HepG2 (cell line): ENCODE measurements at regions not wholly inside any gene's neighbourhood (a gene's known extent, or its start where the extent isn't known, plus 50 kb on each side); places are given as distances from the start of the nearest gene placed in this dataset.

Experiments used
- BCL3 ChIP-seq: sonication (generic); formaldehyde crosslinking; IDR thresholded peaks from 2 replicates; pipeline ENCODE4 v1.5.1; 2020; ENCODE audit warnings: mild to moderate bottlenecking, missing genetic modification reagents, moderate library complexity
- DNMT3B ChIP-seq: conservative IDR thresholded peaks from 2 replicates; pipeline ENCODE4 v1.6.1; 2016; ENCODE audit warnings: missing biosample characterization, control low read depth
- ETV5 ChIP-seq: IDR thresholded peaks from 2 replicates; pipeline ENCODE4 v1.6.1; 2018; ENCODE audit warnings: missing biosample characterization, missing genetic modification reagents, inconsistent platforms, borderline replicate concordance
- NAIF1 ChIP-seq: sonication (generic); formaldehyde crosslinking; IDR thresholded peaks from 2 replicates; pipeline ENCODE4 v1.5.0; 2020; ENCODE audit warnings: mild to moderate bottlenecking, missing genetic modification reagents, borderline replicate concordance
- RFX3 ChIP-seq: IDR thresholded peaks from 2 replicates; pipeline ENCODE4 v1.6.1; 2016; ENCODE audit warnings: missing biosample characterization, missing genetic modification reagents
- SNRNP70 ChIP-seq: fragments of 200-400 bp; formaldehyde crosslinking; IDR thresholded peaks from 2 replicates; pipeline ENCODE4 v1.6.1; 2017; ENCODE audit warnings: mild to moderate bottlenecking, low read depth, low read length, moderate library complexity
- ZBTB3 ChIP-seq: sonication (generic); formaldehyde crosslinking; IDR thresholded peaks from 2 replicates; pipeline ENCODE4 v1.4.0; 2020; ENCODE audit warnings: low read depth, mild to moderate bottlenecking, moderate library complexity, missing genetic modification reagents, borderline replicate concordance
- ZBTB7A ChIP-seq: sonication (generic); formaldehyde crosslinking; IDR thresholded peaks from 2 replicates; pipeline ENCODE4 v1.8.0; 2022; ENCODE audit warnings: mild to moderate bottlenecking, missing genetic modification reagents
- ZFAT ChIP-seq: sonication (generic); formaldehyde crosslinking; conservative IDR thresholded peaks from 2 replicates; pipeline ENCODE4 v1.8.1; 2023; ENCODE audit warnings: missing genetic modification reagents, inconsistent platforms
- ZNF33B ChIP-seq: sonication (generic); formaldehyde crosslinking; IDR thresholded peaks from 2 replicates; pipeline ENCODE4 v1.5.1; 2020; ENCODE audit warnings: mild to moderate bottlenecking, missing genetic modification reagents
- TF ChIP-seq, protein P1 (sequence below), 2 experiments: sonication (generic) in 1 of 2; formaldehyde crosslinking in 1 of 2; IDR thresholded peaks; 2 replicates each; pipeline versions ENCODE4 v1.4.0 to v1.6.1; 2016 to 2020; ENCODE audit warnings: borderline replicate concordance in 1 of 2, low read depth in 1 of 2, mild to moderate bottlenecking in 1 of 2, missing genetic modification reagents in 1 of 2
- TF ChIP-seq, protein P2 (sequence below): IDR thresholded peaks from 2 replicates; pipeline ENCODE4 v1.6.1; 2018; ENCODE audit warnings: missing genetic modification reagents
- TF ChIP-seq, protein P3 (sequence below): sonication (generic); formaldehyde crosslinking; IDR thresholded peaks from one replicate; pipeline ENCODE4 v1.5.1; 2020; ENCODE audit warnings: mild to moderate bottlenecking, missing genetic modification reagents; ENCODE audit errors: not compliant biosample characterization

DNA sequence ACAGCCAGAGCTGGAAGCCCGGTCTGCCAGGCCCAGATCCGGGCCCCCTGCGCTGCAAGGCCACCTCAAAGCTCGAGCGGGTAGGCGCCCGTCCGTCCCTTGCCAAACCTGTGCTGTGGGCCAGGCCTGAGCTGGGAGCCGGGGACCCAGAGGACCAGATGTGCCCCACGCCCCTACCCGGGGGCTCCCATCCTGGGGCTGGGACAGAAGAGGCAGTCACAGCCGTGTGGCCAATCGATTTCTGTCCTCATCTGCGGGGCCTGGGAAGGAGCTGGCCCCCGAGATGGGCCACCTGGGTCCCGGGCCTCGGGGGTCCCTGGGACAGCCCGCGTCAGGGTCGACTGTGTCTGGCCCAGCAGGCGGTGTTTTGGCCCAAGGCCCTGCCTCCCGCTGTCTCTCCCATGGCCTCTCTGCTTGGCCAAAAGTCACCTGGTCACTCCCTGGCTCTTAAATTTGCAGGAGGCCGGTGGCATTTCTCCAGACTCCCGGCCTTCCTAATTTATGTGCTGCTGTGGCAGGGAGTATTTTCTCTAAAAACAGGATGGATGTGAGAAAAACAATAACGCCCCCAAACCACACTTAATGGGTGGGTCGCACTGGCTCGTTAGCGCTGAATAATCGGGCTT, 63.8 kb downstream of the UNCX start (continued):
- TF ChIP-seq, protein P1, sequence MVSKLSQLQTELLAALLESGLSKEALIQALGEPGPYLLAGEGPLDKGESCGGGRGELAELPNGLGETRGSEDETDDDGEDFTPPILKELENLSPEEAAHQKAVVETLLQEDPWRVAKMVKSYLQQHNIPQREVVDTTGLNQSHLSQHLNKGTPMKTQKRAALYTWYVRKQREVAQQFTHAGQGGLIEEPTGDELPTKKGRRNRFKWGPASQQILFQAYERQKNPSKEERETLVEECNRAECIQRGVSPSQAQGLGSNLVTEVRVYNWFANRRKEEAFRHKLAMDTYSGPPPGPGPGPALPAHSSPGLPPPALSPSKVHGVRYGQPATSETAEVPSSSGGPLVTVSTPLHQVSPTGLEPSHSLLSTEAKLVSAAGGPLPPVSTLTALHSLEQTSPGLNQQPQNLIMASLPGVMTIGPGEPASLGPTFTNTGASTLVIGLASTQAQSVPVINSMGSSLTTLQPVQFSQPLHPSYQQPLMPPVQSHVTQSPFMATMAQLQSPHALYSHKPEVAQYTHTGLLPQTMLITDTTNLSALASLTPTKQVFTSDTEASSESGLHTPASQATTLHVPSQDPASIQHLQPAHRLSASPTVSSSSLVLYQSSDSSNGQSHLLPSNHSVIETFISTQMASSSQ (IDR thresholded peaks at IDR 0.05; ENCODE audit: low read depth), result no peak
- TF ChIP-seq, protein P1 (CRISPR knock-in tag; IDR thresholded peaks at IDR 0.05; ENCODE audit: borderline replicate concordance), result no peak
- TF ChIP-seq SNRNP70, result no peak
- no peak for TF ChIP-seq NAIF1
- no peak for TF ChIP-seq ZNF33B (CRISPR knock-in tag)
- no peak for TF ChIP-seq ZBTB7A (CRISPR knock-in tag)
- no peak for TF ChIP-seq ETV5 (CRISPR knock-in tag)
- TF ChIP-seq DNMT3B (CRISPR knock-in tag), result no peak
- TF ChIP-seq ZFAT (CRISPR knock-in tag), result no peak
- no peak for TF ChIP-seq RFX3
- TF ChIP-seq ZBTB3 (CRISPR knock-in tag), result no peak
- TF ChIP-seq, protein P2, sequence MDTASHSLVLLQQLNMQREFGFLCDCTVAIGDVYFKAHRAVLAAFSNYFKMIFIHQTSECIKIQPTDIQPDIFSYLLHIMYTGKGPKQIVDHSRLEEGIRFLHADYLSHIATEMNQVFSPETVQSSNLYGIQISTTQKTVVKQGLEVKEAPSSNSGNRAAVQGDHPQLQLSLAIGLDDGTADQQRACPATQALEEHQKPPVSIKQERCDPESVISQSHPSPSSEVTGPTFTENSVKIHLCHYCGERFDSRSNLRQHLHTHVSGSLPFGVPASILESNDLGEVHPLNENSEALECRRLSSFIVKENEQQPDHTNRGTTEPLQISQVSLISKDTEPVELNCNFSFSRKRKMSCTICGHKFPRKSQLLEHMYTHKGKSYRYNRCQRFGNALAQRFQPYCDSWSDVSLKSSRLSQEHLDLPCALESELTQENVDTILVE (CRISPR knock-in tag), result no peak
- no peak for TF ChIP-seq BCL3 (CRISPR knock-in tag)
- TF ChIP-seq, protein P3, sequence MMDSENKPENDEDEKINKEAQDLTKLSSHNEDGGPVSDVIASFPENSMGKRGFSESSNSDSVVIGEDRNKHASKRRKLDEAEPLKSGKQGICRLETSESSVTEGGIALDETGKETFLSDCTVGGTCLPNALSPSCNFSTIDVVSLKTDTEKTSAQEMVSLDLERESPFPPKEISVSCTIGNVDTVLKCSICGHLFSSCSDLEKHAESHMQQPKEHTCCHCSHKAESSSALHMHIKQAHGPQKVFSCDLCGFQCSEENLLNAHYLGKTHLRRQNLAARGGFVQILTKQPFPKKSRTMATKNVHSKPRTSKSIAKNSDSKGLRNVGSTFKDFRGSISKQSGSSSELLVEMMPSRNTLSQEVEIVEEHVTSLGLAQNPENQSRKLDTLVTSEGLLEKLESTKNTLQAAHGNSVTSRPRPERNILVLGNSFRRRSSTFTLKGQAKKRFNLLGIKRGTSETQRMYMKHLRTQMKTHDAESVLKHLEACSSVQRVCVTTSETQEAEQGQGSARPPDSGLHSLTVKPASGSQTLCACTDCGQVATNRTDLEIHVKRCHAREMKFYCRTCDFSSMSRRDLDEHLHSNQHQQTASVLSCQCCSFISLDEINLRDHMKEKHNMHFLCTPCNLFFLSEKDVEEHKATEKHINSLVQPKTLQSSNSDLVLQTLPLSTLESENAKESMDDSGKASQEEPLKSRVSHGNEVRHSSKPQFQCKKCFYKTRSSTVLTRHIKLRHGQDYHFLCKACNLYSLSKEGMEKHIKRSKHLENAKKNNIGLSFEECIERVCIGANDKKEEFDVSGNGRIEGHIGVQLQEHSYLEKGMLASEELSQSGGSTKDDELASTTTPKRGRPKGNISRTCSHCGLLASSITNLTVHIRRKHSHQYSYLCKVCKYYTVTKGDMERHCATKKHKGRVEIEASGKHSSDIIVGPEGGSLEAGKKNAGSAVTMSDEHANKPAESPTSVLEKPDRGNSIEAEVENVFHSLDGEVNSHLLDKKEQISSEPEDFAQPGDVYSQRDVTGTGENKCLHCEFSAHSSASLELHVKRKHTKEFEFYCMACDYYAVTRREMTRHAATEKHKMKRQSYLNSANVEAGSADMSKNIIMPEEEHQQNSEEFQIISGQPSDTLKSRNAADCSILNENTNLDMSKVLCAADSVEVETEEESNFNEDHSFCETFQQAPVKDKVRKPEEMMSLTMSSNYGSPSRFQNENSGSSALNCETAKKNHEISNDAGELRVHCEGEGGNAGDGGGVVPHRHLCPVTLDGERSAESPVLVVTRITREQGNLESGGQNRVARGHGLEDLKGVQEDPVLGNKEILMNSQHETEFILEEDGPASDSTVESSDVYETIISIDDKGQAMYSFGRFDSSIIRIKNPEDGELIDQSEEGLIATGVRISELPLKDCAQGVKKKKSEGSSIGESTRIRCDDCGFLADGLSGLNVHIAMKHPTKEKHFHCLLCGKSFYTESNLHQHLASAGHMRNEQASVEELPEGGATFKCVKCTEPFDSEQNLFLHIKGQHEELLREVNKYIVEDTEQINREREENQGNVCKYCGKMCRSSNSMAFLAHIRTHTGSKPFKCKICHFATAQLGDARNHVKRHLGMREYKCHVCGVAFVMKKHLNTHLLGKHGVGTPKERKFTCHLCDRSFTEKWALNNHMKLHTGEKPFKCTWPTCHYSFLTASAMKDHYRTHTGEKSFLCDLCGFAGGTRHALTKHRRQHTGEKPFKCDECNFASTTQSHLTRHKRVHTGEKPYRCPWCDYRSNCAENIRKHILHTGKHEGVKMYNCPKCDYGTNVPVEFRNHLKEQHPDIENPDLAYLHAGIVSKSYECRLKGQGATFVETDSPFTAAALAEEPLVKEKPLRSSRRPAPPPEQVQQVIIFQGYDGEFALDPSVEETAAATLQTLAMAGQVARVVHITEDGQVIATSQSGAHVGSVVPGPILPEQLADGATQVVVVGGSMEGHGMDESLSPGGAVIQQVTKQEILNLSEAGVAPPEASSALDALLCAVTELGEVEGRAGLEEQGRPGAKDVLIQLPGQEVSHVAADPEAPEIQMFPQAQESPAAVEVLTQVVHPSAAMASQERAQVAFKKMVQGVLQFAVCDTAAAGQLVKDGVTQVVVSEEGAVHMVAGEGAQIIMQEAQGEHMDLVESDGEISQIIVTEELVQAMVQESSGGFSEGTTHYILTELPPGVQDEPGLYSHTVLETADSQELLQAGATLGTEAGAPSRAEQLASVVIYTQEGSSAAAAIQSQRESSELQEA, result no peak
